ENCODE measurements at regions not wholly inside any gene's neighbourhood (a gene's known extent, or its start where the extent isn't known, plus 50 kb on each side); places are given as distances from the start of the nearest gene placed in this dataset.

DNA sequence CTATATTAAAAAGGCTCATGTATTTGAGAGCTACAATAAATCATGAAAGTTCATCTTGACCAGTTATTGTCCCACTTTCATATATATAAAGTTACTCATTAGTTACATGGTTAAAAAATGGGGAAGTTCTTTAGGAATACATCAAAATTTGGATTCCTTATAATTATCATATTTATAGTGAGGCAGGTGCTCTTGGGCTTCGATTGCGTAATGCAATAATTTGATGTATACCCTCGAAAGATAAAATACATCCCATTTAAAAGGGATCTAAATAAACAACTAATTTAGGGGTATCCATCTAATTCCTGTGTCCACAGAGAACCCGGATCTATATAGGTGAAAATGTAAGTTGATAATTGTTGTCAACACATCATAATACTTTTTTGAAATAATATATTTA is 444.6 kb downstream of the RIT2 start:
- Histone ChIP-seq H3K4ac (ENCODE audit: low read depth, low read length) (no peak overlapping the region), H2BK15ac (ENCODE audit: low read depth, low read length) (no peak overlapping the region), H3K79me1 (ENCODE audit: insufficient read depth, low read depth, low read length, poor library complexity, severe bottlenecking) (no peaks in the 10 kb centered on the region), H4K91ac (ENCODE audit: insufficient read length, low read depth, low read length) (no peak overlapping the region), H4K5ac (ENCODE audit: insufficient read length, low read depth, low read length) (no peak overlapping the region), H2AK5ac (ENCODE audit: insufficient read length, low read length) (no peak overlapping the region), H3K9me3 (ENCODE audit: control insufficient read depth, low read depth, low read length) (no peaks in the 10 kb centered on the region), H3K56ac (ENCODE audit: insufficient read length, low read depth, low read length) (no peak overlapping the region), H3K27ac (ENCODE audit: insufficient read length, low read depth, low read length) (no peak overlapping the region), H3K4me1 (ENCODE audit: insufficient read depth, low read length) (no peaks in the 10 kb centered on the region; the same call in 1 of the 2 replicates), H3K18ac (ENCODE audit: insufficient read length, low read depth, low read length) (no peak overlapping the region), H3K4me2 (ENCODE audit: insufficient read depth, insufficient read length, low read length) (no peak overlapping the region), H2AFZ (ENCODE audit: low read length) (no peak overlapping the region), H3K23me2 (ENCODE audit: insufficient read length, low read depth, low read length, poor library complexity, severe bottlenecking) (no peaks in the 10 kb centered on the region), H4K20me1 (ENCODE audit: control insufficient read depth, insufficient read depth, insufficient read length) (no peaks in the 10 kb centered on the region), H3K27me3 (ENCODE audit: insufficient read depth, low read length) (no peaks in the 10 kb centered on the region), H3T11ph (ENCODE audit: low read length) (no peak overlapping the region), H2BK5ac (ENCODE audit: insufficient read length, low read length) (no peak overlapping the region), H2BK12ac (ENCODE audit: insufficient read length, low read depth, low read length) (no peak overlapping the region), H3K23ac (ENCODE audit: insufficient read length, low read depth, low read length) (no peak overlapping the region), H4K8ac (replicated peaks; ENCODE audit: insufficient read length, low read depth, low read length) (no peak overlapping the region), H2BK20ac (ENCODE audit: low read depth, low read length, poor library complexity, severe bottlenecking) (no peak overlapping the region), H3K9ac (ENCODE audit: extremely low read depth, insufficient read length, low read length) (no peak overlapping the region), H3K14ac (ENCODE audit: insufficient read depth, low read length) (no peak overlapping the region), H2BK120ac (ENCODE audit: low read depth, low read length, poor library complexity, severe bottlenecking) (no peak overlapping the region), H3K79me2 (ENCODE audit: insufficient read depth, low read length) (no peaks in the 10 kb centered on the region)
- WGBS (ENCODE audit: extremely low coverage, insufficient read length, low lambda C conversion rate) = no CpG with 5 or more reads among the region's 4 CpGs
- no peak for DNase-seq
- no peaks in the 10 kb centered on the region; the same call in 1 of the 2 replicates for H3K27me3 Mint-ChIP-seq (ENCODE audit: low read depth)
- peaks cover 0 to 2% of the 10 kb centered on the region in 2 experiments; a peak in 2 of 5 replicates for H3K9me3 Mint-ChIP-seq
- no peak overlapping the region for H3K27ac Mint-ChIP-seq
- no peaks in the 10 kb centered on the region for H3K4me1 Mint-ChIP-seq
- no peaks in the 10 kb centered on the region for H3K36me3 Mint-ChIP-seq (ENCODE audit: insufficient read depth in 1 of 3, low read depth in 3 of 3)
- H3K4me3 Mint-ChIP-seq = no peak overlapping the region
- TF ChIP-seq, protein P1, sequence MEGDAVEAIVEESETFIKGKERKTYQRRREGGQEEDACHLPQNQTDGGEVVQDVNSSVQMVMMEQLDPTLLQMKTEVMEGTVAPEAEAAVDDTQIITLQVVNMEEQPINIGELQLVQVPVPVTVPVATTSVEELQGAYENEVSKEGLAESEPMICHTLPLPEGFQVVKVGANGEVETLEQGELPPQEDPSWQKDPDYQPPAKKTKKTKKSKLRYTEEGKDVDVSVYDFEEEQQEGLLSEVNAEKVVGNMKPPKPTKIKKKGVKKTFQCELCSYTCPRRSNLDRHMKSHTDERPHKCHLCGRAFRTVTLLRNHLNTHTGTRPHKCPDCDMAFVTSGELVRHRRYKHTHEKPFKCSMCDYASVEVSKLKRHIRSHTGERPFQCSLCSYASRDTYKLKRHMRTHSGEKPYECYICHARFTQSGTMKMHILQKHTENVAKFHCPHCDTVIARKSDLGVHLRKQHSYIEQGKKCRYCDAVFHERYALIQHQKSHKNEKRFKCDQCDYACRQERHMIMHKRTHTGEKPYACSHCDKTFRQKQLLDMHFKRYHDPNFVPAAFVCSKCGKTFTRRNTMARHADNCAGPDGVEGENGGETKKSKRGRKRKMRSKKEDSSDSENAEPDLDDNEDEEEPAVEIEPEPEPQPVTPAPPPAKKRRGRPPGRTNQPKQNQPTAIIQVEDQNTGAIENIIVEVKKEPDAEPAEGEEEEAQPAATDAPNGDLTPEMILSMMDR (conservative IDR thresholded peaks at IDR 0.05) = no peak
